ENCODE measurements at regions not wholly inside any gene's neighbourhood (a gene's known extent, or its start where the extent isn't known, plus 50 kb on each side); places are given as distances from the start of the nearest gene placed in this dataset.

DNA sequence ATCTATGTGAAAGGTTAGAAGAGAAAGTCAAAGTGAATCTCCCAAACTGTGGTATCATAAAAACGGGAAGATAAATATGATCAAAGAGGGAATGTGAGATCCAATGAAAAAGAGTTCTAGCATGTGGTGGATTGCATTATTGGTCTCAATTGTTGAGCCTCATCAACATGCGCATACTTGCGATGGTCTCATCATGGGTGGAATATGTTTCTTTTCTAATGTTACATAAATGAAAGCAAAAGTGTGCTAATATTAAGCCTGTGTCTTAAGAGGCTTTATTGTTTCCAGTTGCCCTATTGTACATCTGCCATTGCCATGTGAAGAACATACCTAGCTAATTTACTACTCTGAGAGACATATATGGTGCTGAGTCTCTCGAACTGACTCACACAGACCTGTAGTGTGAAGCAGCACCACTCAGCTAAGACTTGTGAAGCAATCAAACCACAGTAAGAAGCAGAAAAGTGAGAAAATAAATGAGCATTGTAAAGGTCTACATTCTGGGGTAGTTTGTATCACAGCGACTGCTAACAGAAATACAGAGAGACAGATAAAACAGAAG lies 645.5 kb upstream of the PCDH15 start:
- no peaks in the 10 kb centered on the region for H3K27me3 ChIP-seq (ENCODE audit: insufficient read depth, poor library complexity, severe bottlenecking)
- no peak overlapping the region for H3K4me3 ChIP-seq (replicated peaks; ENCODE audit: insufficient read depth, low read length)
- no peak for DNase-seq (ENCODE audit: low read depth in 1 of 2, low spot score in 1 of 2)
- no peak overlapping the region for H3K27ac ChIP-seq (replicated peaks)
- TF ChIP-seq, protein P1, sequence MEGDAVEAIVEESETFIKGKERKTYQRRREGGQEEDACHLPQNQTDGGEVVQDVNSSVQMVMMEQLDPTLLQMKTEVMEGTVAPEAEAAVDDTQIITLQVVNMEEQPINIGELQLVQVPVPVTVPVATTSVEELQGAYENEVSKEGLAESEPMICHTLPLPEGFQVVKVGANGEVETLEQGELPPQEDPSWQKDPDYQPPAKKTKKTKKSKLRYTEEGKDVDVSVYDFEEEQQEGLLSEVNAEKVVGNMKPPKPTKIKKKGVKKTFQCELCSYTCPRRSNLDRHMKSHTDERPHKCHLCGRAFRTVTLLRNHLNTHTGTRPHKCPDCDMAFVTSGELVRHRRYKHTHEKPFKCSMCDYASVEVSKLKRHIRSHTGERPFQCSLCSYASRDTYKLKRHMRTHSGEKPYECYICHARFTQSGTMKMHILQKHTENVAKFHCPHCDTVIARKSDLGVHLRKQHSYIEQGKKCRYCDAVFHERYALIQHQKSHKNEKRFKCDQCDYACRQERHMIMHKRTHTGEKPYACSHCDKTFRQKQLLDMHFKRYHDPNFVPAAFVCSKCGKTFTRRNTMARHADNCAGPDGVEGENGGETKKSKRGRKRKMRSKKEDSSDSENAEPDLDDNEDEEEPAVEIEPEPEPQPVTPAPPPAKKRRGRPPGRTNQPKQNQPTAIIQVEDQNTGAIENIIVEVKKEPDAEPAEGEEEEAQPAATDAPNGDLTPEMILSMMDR (IDR thresholded peaks at IDR 0.05; ENCODE audit: insufficient read depth, low read length): no peak
- TF ChIP-seq, protein P2, sequence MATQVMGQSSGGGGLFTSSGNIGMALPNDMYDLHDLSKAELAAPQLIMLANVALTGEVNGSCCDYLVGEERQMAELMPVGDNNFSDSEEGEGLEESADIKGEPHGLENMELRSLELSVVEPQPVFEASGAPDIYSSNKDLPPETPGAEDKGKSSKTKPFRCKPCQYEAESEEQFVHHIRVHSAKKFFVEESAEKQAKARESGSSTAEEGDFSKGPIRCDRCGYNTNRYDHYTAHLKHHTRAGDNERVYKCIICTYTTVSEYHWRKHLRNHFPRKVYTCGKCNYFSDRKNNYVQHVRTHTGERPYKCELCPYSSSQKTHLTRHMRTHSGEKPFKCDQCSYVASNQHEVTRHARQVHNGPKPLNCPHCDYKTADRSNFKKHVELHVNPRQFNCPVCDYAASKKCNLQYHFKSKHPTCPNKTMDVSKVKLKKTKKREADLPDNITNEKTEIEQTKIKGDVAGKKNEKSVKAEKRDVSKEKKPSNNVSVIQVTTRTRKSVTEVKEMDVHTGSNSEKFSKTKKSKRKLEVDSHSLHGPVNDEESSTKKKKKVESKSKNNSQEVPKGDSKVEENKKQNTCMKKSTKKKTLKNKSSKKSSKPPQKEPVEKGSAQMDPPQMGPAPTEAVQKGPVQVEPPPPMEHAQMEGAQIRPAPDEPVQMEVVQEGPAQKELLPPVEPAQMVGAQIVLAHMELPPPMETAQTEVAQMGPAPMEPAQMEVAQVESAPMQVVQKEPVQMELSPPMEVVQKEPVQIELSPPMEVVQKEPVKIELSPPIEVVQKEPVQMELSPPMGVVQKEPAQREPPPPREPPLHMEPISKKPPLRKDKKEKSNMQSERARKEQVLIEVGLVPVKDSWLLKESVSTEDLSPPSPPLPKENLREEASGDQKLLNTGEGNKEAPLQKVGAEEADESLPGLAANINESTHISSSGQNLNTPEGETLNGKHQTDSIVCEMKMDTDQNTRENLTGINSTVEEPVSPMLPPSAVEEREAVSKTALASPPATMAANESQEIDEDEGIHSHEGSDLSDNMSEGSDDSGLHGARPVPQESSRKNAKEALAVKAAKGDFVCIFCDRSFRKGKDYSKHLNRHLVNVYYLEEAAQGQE (IDR thresholded peaks at IDR 0.05; ENCODE audit: insufficient replicate concordance, low read depth): no peak
- TF ChIP-seq POLR2AphosphoS5 (IDR thresholded peaks at IDR 0.05; ENCODE audit: low read depth): no peak
- TF ChIP-seq SPI1 (IDR thresholded peaks at IDR 0.05; ENCODE audit: borderline replicate concordance, low read depth): no peak

GRCh38 chr10:55441777-55442176 lies 640.7 kb upstream of the PCDH15 start:
- Histone ChIP-seq H3K27ac (replicated peaks) (no peak overlapping the region), H3K27me3 (ENCODE audit: insufficient read depth, poor library complexity, severe bottlenecking) (no peaks in the 10 kb centered on the region), H3K4me3 (replicated peaks; ENCODE audit: insufficient read depth, low read length) (no peak overlapping the region)
- DNase-seq (ENCODE audit: low read depth in 1 of 2, low spot score in 1 of 2): no peak
- TF ChIP-seq, protein P1 (IDR thresholded peaks at IDR 0.05; ENCODE audit: insufficient read depth, low read length): no peak
- TF ChIP-seq GABPA (IDR thresholded peaks at IDR 0.05; ENCODE audit: low read depth): no peak
- TF ChIP-seq, protein P2 (IDR thresholded peaks at IDR 0.05; ENCODE audit: insufficient replicate concordance, low read depth): no peak
- no peak for TF ChIP-seq POLR2AphosphoS5 (IDR thresholded peaks at IDR 0.05; ENCODE audit: low read depth)
- TF ChIP-seq SPI1 (IDR thresholded peaks at IDR 0.05; ENCODE audit: borderline replicate concordance, low read depth): no peak

GRCh38 chr10:55426138-55426537 lies 625.1 kb upstream of the PCDH15 start:
- no peak for DNase-seq (ENCODE audit: low read depth in 1 of 2, low spot score in 1 of 2)
- TF ChIP-seq, protein P1 (IDR thresholded peaks at IDR 0.05; ENCODE audit: insufficient read depth, low read length): no peak
- TF ChIP-seq, protein P2 (IDR thresholded peaks at IDR 0.05; ENCODE audit: insufficient replicate concordance, low read depth): no peak
- no peak for TF ChIP-seq SPI1 (IDR thresholded peaks at IDR 0.05; ENCODE audit: borderline replicate concordance, low read depth)
- no peak for TF ChIP-seq GABPA (IDR thresholded peaks at IDR 0.05; ENCODE audit: low read depth)
- TF ChIP-seq POLR2AphosphoS5 (IDR thresholded peaks at IDR 0.05; ENCODE audit: low read depth): no peak
- H3K27ac ChIP-seq (replicated peaks): no peak overlapping the region

More at GRCh38 chr10:55426138-55426537, 625.1 kb upstream of the PCDH15 start:
- H3K27me3 ChIP-seq (ENCODE audit: insufficient read depth, poor library complexity, severe bottlenecking): no peaks in the 10 kb centered on the region
- H3K4me3 ChIP-seq (replicated peaks; ENCODE audit: insufficient read depth, low read length): no peak overlapping the region

Measured in HL-60 (cell line).